Fibroblast of lung (primary cell): ENCODE measurements at regions not wholly inside any gene's neighbourhood (a gene's known extent, or its start where the extent isn't known, plus 50 kb on each side); places are given as distances from the start of the nearest gene placed in this dataset.

ENCODE experiments used
- CTCF ChIP-seq, 2 donors: IDR thresholded peaks in 1 of 2; conservative IDR thresholded peaks in 1 of 2; 1 replicate in 1 of 2; 2 replicates in 1 of 2; pipeline ENCODE4 v1.5.1; 2011 to 2012; ENCODE audit warnings: low read length in 2 of 2, control low read depth in 1 of 2, inconsistent platforms in 1 of 2, low read depth in 1 of 2, mild to moderate bottlenecking in 1 of 2
- EZH2 ChIP-seq: IDR thresholded peaks from 2 replicates; pipeline ENCODE4 v1.5.1; 2012; ENCODE audit warnings: low read length, control low read depth, mild to moderate bottlenecking; ENCODE audit errors: missing control alignments

- TF ChIP-seq CTCF (conservative IDR thresholded peaks at IDR 0.05 in 1 of 2, IDR thresholded peaks at IDR 0.05 in 1 of 2; ENCODE audit: low read depth in 1 of 2, low read length in 2 of 2): no peak
- TF ChIP-seq EZH2: no peak
Observed at GRCh38 chr13:47216176-47216822, 319.4 kb upstream of the HTR2A start.
